Peyer's patch (tissue), 4 donors: ENCODE measurements at regions not wholly inside any gene's neighbourhood (a gene's known extent, or its start where the extent isn't known, plus 50 kb on each side); places are given as distances from the start of the nearest gene placed in this dataset.

ENCODE experiments used
- CTCF ChIP-seq, 6 experiments: fragments of 450-650 bp in 4 of 6; fragments of 200-600 bp in 2 of 6; sonication (generic) in 1 of 6; IDR thresholded peaks; one replicate each; pipeline ENCODE4 v1.5.1; 2017 to 2019; ENCODE audit warnings: antibody characterized with exemption in 6 of 6, mild to moderate bottlenecking in 3 of 6, moderate library complexity in 1 of 6
- POLR2A ChIP-seq, 2 donors: fragments of 450-650 bp; IDR thresholded peaks; one replicate each; pipeline ENCODE4 v1.5.1; 2017; ENCODE audit warnings: antibody characterized with exemption in 2 of 2, mild to moderate bottlenecking in 2 of 2, moderate library complexity in 2 of 2

DNA sequence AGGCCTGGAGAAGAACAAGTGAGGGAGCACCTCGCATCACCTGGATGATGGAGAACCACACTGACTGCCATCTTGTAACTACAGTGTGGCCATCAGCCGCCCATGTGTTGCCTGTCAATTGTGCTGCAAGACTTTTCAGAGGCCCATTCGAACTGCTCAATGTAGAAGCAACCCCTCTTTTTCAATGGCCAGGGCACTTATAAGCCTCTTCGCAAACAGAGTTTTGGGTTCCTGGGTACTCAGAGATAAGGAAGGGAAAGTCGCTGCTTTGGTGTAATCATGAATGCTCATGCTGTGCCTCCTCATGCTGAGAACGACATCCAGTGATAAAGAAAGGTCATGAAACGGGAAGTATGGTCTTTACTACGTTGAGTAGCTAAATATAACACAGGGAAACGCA is 143.9 kb upstream of the SLC39A10 start:
- TF ChIP-seq CTCF (IDR thresholded peaks at IDR 0.05) (no peak), POLR2A (IDR thresholded peaks at IDR 0.05) (no peak)
